Upper lobe of left lung (tissue), 6 donors: ENCODE measurements at regions not wholly inside any gene's neighbourhood (a gene's known extent, or its start where the extent isn't known, plus 50 kb on each side); places are given as distances from the start of the nearest gene placed in this dataset.

Experiments used
- ATAC-seq, 2 donors: fragments of 200-7000 bp; cut with Tn5 transposase; one replicate each; pipeline ENCODE4 v1.9.1; 2022; ENCODE audit warnings: mild to moderate bottlenecking in 2 of 2, moderate library complexity in 2 of 2; ENCODE audit not compliant: low FRiP score in 2 of 2
- DNase-seq, 2 donors: peaks; one replicate each; pipeline ENCODE4 v3.0.0-alpha.2; 2019 to 2020
- H3K27ac ChIP-seq, 4 donors: fragments of 200-600 bp; sonication (generic); one replicate each; pipeline ENCODE4 v1.5.1; 2016 to 2019
- H3K27me3 ChIP-seq, 4 donors: fragments of 200-600 bp; sonication (generic); one replicate each; pipeline ENCODE4 v1.5.1; 2017 to 2019
- H3K36me3 ChIP-seq, 4 donors: fragments of 200-600 bp; sonication (generic); one replicate each; pipeline ENCODE4 v1.5.1; 2016 to 2019
- H3K4me1 ChIP-seq, 4 donors: fragments of 200-600 bp; sonication (generic); one replicate each; pipeline ENCODE4 v1.5.1; 2018 to 2019
- H3K4me3 ChIP-seq, 4 donors: fragments of 200-600 bp; sonication (generic); one replicate each; pipeline ENCODE4 v1.5.1; 2017 to 2019; ENCODE audit warnings: mild to moderate bottlenecking in 2 of 4, moderate library complexity in 1 of 4
- H3K9me3 ChIP-seq, 4 donors: fragments of 200-600 bp; sonication (generic); one replicate each; pipeline ENCODE4 v1.5.1; 2018 to 2019
- CTCF ChIP-seq, 6 experiments: fragments of 450-650 bp in 4 of 6; fragments of 200-600 bp in 2 of 6; sonication (generic) in 2 of 6; IDR thresholded peaks; one replicate each; pipeline ENCODE4 v1.5.1; 2016 to 2019; ENCODE audit warnings: antibody characterized with exemption in 6 of 6
- EP300 ChIP-seq, 4 donors: sonication (generic); formaldehyde crosslinking; IDR thresholded peaks; one replicate each; pipeline ENCODE4 v1.5.1; 2017; ENCODE audit warnings: antibody characterized with exemption in 4 of 4, control low read depth in 2 of 4
- POLR2A ChIP-seq, 4 donors: fragments of 450-650 bp; IDR thresholded peaks; one replicate each; pipeline ENCODE4 v1.5.1; 2016 to 2017; ENCODE audit warnings: antibody characterized with exemption in 4 of 4, mild to moderate bottlenecking in 2 of 4
- POLR2AphosphoS5 ChIP-seq, 2 donors: sonication (generic); formaldehyde crosslinking; IDR thresholded peaks; one replicate each; pipeline ENCODE4 v1.5.1; 2017; ENCODE audit warnings: antibody characterized with exemption in 2 of 2
- WGBS, 2 donors: methylation state at CpG; one replicate each; pipeline ENCODE4 v1.1.5; 2017 to 2018; 5-methylcytosine and 5-hydroxymethylcytosine counted together
- donor health status: DM: no; HTN: no; CAD: no; lungs with moderate emphysema.
- donor health status: DM: no; HTN: yes; CAD: no; lungs with severe emphysema.

- ATAC-seq (no peak), DNase-seq (peak in 1 of 2 donors; percentile 81)
- Histone ChIP-seq H3K4me3 (no peak overlapping the region), H3K4me1 (no peaks in the 10 kb centered on the region), H3K9me3 (no peaks in the 10 kb centered on the region), H3K36me3 (no peaks in the 10 kb centered on the region), H3K27me3 (no peaks in the 10 kb centered on the region), H3K27ac (no peak overlapping the region)
- TF ChIP-seq POLR2A (IDR thresholded peaks at IDR 0.05) (no peak), EP300 (IDR thresholded peaks at IDR 0.05) (no peak), CTCF (IDR thresholded peaks at IDR 0.05) (no peak), POLR2AphosphoS5 (IDR thresholded peaks at IDR 0.05) (no peak)
- 80 to 96% methylated on average over 4 to 9 of the region's 22 CpGs for WGBS, 2 donors
Measured at GRCh38 chr9:88685966-88686365, 151.0 kb downstream of the NXNL2 start.

- no peaks in the 10 kb centered on the region for H3K36me3 ChIP-seq
- peak overlapping the region in 2 of 4 donors; percentile 1 to 19 for H3K27ac ChIP-seq
- H3K4me3 ChIP-seq = peak overlapping the region in 1 of 4 donors; percentile 3
- ATAC-seq = no peak
- TF ChIP-seq POLR2A (IDR thresholded peaks at IDR 0.05) (no peak), CTCF (IDR thresholded peaks at IDR 0.05) (no peak), EP300 (IDR thresholded peaks at IDR 0.05) (no peak), POLR2AphosphoS5 (IDR thresholded peaks at IDR 0.05) (no peak)
- no peak for DNase-seq
- H3K4me1 ChIP-seq = no peaks in the 10 kb centered on the region
- no peaks in the 10 kb centered on the region for H3K27me3 ChIP-seq
- 54 to 72% methylated on average over 6 of the region's 6 CpGs for WGBS, 2 donors
- H3K9me3 ChIP-seq = no peaks in the 10 kb centered on the region
Measured at GRCh38 chr9:88689509-88690298, 154.7 kb downstream of the NXNL2 start.

- no peak overlapping the region for H3K27ac ChIP-seq
- H3K4me3 ChIP-seq = no peak overlapping the region
- no peaks in the 10 kb centered on the region for H3K27me3 ChIP-seq
- TF ChIP-seq EP300 (IDR thresholded peaks at IDR 0.05) (no peak), POLR2A (IDR thresholded peaks at IDR 0.05) (no peak), CTCF (IDR thresholded peaks at IDR 0.05) (no peak), POLR2AphosphoS5 (IDR thresholded peaks at IDR 0.05) (no peak)
- no peaks in the 10 kb centered on the region for H3K36me3 ChIP-seq
- ATAC-seq (no peak), DNase-seq (no peak)
- 89 to 93% methylated on average over 3 of the region's 3 CpGs for WGBS, 2 donors
- no peaks in the 10 kb centered on the region for H3K9me3 ChIP-seq
- no peaks in the 10 kb centered on the region for H3K4me1 ChIP-seq
Measured at GRCh38 chr9:88690628-88691027, 155.7 kb downstream of the NXNL2 start.

GRCh38 chr9:88691091-88691490, 156.1 kb downstream of the NXNL2 start:
- 81 to 85% methylated on average over 3 of the region's 3 CpGs for WGBS, 2 donors
- no peak for ATAC-seq
- DNase-seq = no peak

More at GRCh38 chr9:88691091-88691490, 156.1 kb downstream of the NXNL2 start:
- H3K36me3 ChIP-seq = no peaks in the 10 kb centered on the region
- no peaks in the 10 kb centered on the region for H3K27me3 ChIP-seq
- TF ChIP-seq POLR2A (IDR thresholded peaks at IDR 0.05) (no peak), POLR2AphosphoS5 (IDR thresholded peaks at IDR 0.05) (no peak), EP300 (IDR thresholded peaks at IDR 0.05) (no peak), CTCF (IDR thresholded peaks at IDR 0.05) (no peak)
- no peak overlapping the region for H3K27ac ChIP-seq
- no peaks in the 10 kb centered on the region for H3K4me1 ChIP-seq
- H3K9me3 ChIP-seq = no peaks in the 10 kb centered on the region
- no peak overlapping the region for H3K4me3 ChIP-seq
